B cell (primary cell): ENCODE measurements at regions not wholly inside any gene's neighbourhood (a gene's known extent, or its start where the extent isn't known, plus 50 kb on each side); places are given as distances from the start of the nearest gene placed in this dataset.
"Not testable (repeated sequence)": the region's sequence is repeated elsewhere in the genome, so short reads cannot be mapped to it uniquely, and the experiment has no call there.

Experiments
- ATAC-seq: fragments of 200-7000 bp; cut with Tn5 transposase; one replicate; pipeline ENCODE4 v1.10.0; 2021; ENCODE audit warnings: low read depth, mild to moderate bottlenecking, moderate number of reproducible peaks, moderate library complexity
- CTCF ChIA-PET: fragments of 350-600 bp; sonication (Branson Sonifier 250); formaldehyde crosslinking; loops from one replicate; lab custom pipeline; 2021; ENCODE audit warnings: antibody characterized with exemption, inconsistent platforms; lab: Charles Lee
- POLR2A ChIA-PET: fragments of 350-600 bp; sonication (Branson Sonifier 250); formaldehyde crosslinking; loops from one replicate; lab custom pipeline; 2021; ENCODE audit warnings: antibody characterized with exemption; lab: Charles Lee
- DNase-seq: peaks from one replicate; pipeline ENCODE4 v3.0.0; 2013
- H2AFZ ChIP-seq: 2 replicates; pipeline ENCODE4 v1.6.1; 2012; ENCODE audit warnings: mild to moderate bottlenecking, low read depth, low read length; ENCODE audit not compliant: insufficient read depth, poor library complexity, severe bottlenecking
- H3K27ac ChIP-seq, 2 donors: 1 replicate in 1 of 2; 2 replicates in 1 of 2; pipeline ENCODE4 v1.5.1; 2012 to 2013; ENCODE audit warnings: low read length in 2 of 2, mild to moderate bottlenecking in 2 of 2, moderate library complexity in 1 of 2
- H3K27me3 ChIP-seq, 4 experiments: fragments of 200-600 bp in 1 of 4; sonication (generic) in 1 of 4; replicated peaks in 1 of 4; 1 replicate in 2 of 4; 2 replicates in 2 of 4; pipeline versions ENCODE4 v1.6.1 to v1.7.0; 2013 to 2016; ENCODE audit warnings: low read length in 3 of 4, mild to moderate bottlenecking in 2 of 4, mixed read lengths in 1 of 4, moderate library complexity in 1 of 4; ENCODE audit not compliant: insufficient read depth in 4 of 4, control insufficient read depth in 3 of 4; ENCODE audit errors: control extremely low read depth in 1 of 4
- H3K36me3 ChIP-seq, 2 experiments: replicated peaks in 1 of 2; 1 replicate in 1 of 2; 2 replicates in 1 of 2; pipeline versions ENCODE4 v1.6.1 to v1.7.1; 2013; ENCODE audit warnings: low read length in 1 of 2; ENCODE audit not compliant: insufficient read depth in 2 of 2, control insufficient read depth in 1 of 2; ENCODE audit errors: control extremely low read depth in 1 of 2, extremely low read depth in 1 of 2
- H3K4me1 ChIP-seq, 2 donors: fragments of 200-600 bp in 1 of 2; sonication (generic) in 1 of 2; 1 replicate in 1 of 2; 2 replicates in 1 of 2; pipeline versions ENCODE4 v1.5.1 to v1.6.1; 2013 to 2017; ENCODE audit warnings: low read length in 2 of 2; ENCODE audit not compliant: control insufficient read depth in 2 of 2, insufficient read depth in 2 of 2
- H3K4me2 ChIP-seq: replicated peaks from 2 replicates; pipeline ENCODE3; 2012; ENCODE audit warnings: mild to moderate bottlenecking, low read depth, low read length; ENCODE audit not compliant: poor library complexity, severe bottlenecking
- H3K4me3 ChIP-seq, 5 experiments: fragments of 200-600 bp in 1 of 5; sonication (generic) in 1 of 5; 1 replicate in 3 of 5; 2 replicates in 2 of 5; pipeline versions ENCODE4 v1.5.1 to v1.7.0; 2011 to 2016; ENCODE audit warnings: low read length in 4 of 5, mild to moderate bottlenecking in 4 of 5, low read depth in 2 of 5, control low read depth in 1 of 5, moderate library complexity in 1 of 5; ENCODE audit not compliant: insufficient read depth in 1 of 5; ENCODE audit errors: control extremely low read depth in 1 of 5, extremely low read depth in 1 of 5
- H3K79me2 ChIP-seq: fragments of 200-600 bp; sonication (generic); one replicate; pipeline ENCODE4 v1.6.0; 2016; ENCODE audit warnings: low read length; ENCODE audit not compliant: control insufficient read depth, insufficient read depth
- H3K9ac ChIP-seq: fragments of 200-600 bp; sonication (generic); 2 replicates; pipeline ENCODE4 v1.6.1; 2017; ENCODE audit warnings: mild to moderate bottlenecking, low read length, moderate library complexity
- H3K9me3 ChIP-seq, 3 donors: one replicate each; pipeline versions ENCODE4 v1.6.1 to v1.7.1; 2013; ENCODE audit warnings: low read length in 2 of 3; ENCODE audit not compliant: control insufficient read depth in 2 of 3, insufficient read depth in 1 of 3; ENCODE audit errors: control extremely low read depth in 1 of 3
- H4K20me1 ChIP-seq: 2 replicates; pipeline ENCODE4 v1.6.0; 2012; ENCODE audit warnings: mild to moderate bottlenecking, low read length; ENCODE audit not compliant: insufficient read depth, control insufficient read depth, poor library complexity, severe bottlenecking
- H3K27ac Mint-ChIP-seq: one replicate; pipeline ENCODE4 v1.8.0; 2021; ENCODE audit warnings: mixed read lengths
- H3K27me3 Mint-ChIP-seq: one replicate; pipeline ENCODE4 v1.8.0; 2021; ENCODE audit warnings: mixed read lengths
- H3K4me1 Mint-ChIP-seq: one replicate; pipeline ENCODE4 v1.8.0; 2021; ENCODE audit warnings: mixed read lengths
- H3K4me3 Mint-ChIP-seq: one replicate; pipeline ENCODE4 v1.8.0; 2021; ENCODE audit warnings: mixed read lengths
- H3K9me3 Mint-ChIP-seq: one replicate; pipeline ENCODE4 v1.8.0; 2022; ENCODE audit warnings: mixed read lengths; ENCODE audit not compliant: insufficient read depth
- CTCF ChIP-seq: fragments of 200-600 bp; IDR thresholded peaks from one replicate; pipeline ENCODE4 v1.8.0; 2022; ENCODE audit warnings: antibody characterized with exemption, mild to moderate bottlenecking
- EZH2 ChIP-seq: IDR thresholded peaks from 2 replicates; pipeline ENCODE4 v1.6.1; 2012; ENCODE audit warnings: borderline replicate concordance, low read depth, mild to moderate bottlenecking, moderate library complexity, low read length; ENCODE audit not compliant: insufficient read depth, poor library complexity, severe bottlenecking
- WGBS: methylation state at CpG from one replicate; pipeline ENCODE4 v1.1.5; 2013; ENCODE audit warnings: missing lambda C conversion rate; ENCODE audit not compliant: insufficient coverage; 5-methylcytosine and 5-hydroxymethylcytosine counted together
- intact Hi-C: fragments of 100-400 bp; cut with micrococcal nuclease; formaldehyde crosslinking; loops from one replicate; pipeline ENCODE4 v1.10.0; 2022

DNA sequence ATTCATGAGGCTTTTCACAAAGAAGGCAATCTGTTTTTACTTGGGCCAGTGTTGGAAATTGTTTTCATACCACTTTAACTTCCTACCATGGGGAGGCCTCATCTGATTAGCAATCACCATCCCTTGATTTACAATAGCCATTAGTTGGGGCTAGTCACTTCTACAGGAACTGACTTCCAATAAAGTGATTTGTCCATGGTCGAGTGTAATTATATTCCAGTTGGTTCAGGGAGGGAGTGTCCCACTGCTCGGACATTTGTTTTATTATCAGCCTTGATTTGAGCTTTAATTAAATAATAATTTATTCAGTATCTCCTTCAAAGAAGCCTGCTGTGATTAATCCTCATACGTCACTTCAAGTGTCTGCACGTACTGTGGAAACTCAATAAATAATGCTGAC is 233.9 kb upstream of the CNTNAP5 start:
- no peak for ATAC-seq
- Histone ChIP-seq H3K4me3 (no peak overlapping the region), H3K4me2 (no peak overlapping the region), H3K79me2 (no peaks in the 10 kb centered on the region), H3K27ac (no peak overlapping the region), H3K27me3 (no peaks in the 10 kb centered on the region), H3K4me1 (no peaks in the 10 kb centered on the region), H3K9ac (no peak overlapping the region), H2AFZ (no peak overlapping the region), H4K20me1 (no peaks in the 10 kb centered on the region), H3K36me3 (no peaks in the 10 kb centered on the region), H3K9me3 (no peaks in the 10 kb centered on the region)
- Mint-ChIP-seq H3K27me3 (no peaks in the 10 kb centered on the region), H3K27ac (no peak overlapping the region), H3K4me1 (no peaks in the 10 kb centered on the region), H3K4me3 (no peak overlapping the region), H3K9me3 (peaks cover 2% of the 10 kb centered on the region)
- TF ChIP-seq EZH2 (no peak), CTCF (no peak)
- POLR2A ChIA-PET = no interaction called here
- no peak for DNase-seq
- CTCF ChIA-PET = no interaction called here
- intact Hi-C loops = no loop called here
- no CpG with 5 or more reads among the region's 4 CpGs for WGBS

DNA sequence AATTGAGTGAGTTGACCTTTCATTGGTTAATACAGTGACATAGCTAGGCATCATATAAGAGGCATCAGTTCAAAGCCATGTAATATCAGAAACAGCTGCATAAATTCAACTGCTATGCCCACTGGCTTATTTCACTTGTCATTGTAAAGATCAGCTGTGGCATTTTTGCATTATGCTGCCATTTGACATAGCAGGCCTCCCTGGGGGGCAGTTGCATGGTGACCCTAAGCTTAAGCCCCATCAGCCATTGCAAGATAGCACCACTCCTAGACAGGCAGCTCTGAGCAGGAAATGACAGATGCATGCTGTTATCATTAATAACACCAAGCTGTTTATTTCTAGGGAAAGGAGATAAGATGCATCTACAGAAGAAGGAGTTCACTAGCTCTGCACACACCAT is 233.4 kb upstream of the CNTNAP5 start:
- intact Hi-C loops = no loop called here
- Histone ChIP-seq H3K4me3 (no peak overlapping the region), H3K9ac (no peak overlapping the region), H3K9me3 (no peaks in the 10 kb centered on the region), H3K4me2 (no peak overlapping the region), H3K79me2 (no peaks in the 10 kb centered on the region), H3K36me3 (no peaks in the 10 kb centered on the region), H4K20me1 (no peaks in the 10 kb centered on the region), H2AFZ (no peak overlapping the region), H3K27ac (no peak overlapping the region), H3K27me3 (no peaks in the 10 kb centered on the region), H3K4me1 (no peaks in the 10 kb centered on the region)
- Mint-ChIP-seq H3K9me3 (peaks cover 2% of the 10 kb centered on the region), H3K4me3 (no peak overlapping the region), H3K4me1 (no peaks in the 10 kb centered on the region), H3K27ac (no peak overlapping the region), H3K27me3 (no peaks in the 10 kb centered on the region)
- ATAC-seq = no peak
- ChIA-PET CTCF (no interaction called here), POLR2A (no interaction called here)
- no peak for DNase-seq
- TF ChIP-seq CTCF (no peak), EZH2 (no peak)

GRCh38 chr2:123804126-123804525 is 221.0 kb upstream of the CNTNAP5 start:
- H4K20me1 ChIP-seq, H3K4me3 Mint-ChIP-seq, CTCF ChIA-PET, H3K4me2 ChIP-seq, H3K9ac ChIP-seq, H3K4me1 ChIP-seq, H3K4me1 Mint-ChIP-seq, H3K27ac Mint-ChIP-seq, DNase-seq, ATAC-seq, H3K27me3 ChIP-seq, intact Hi-C loops, H3K4me3 ChIP-seq, H3K79me2 ChIP-seq, H3K27me3 Mint-ChIP-seq, H3K36me3 ChIP-seq, H2AFZ ChIP-seq, POLR2A ChIA-PET, H3K27ac ChIP-seq: not testable (repeated sequence)
- WGBS = 90% methylated on average over 6 of the region's 6 CpGs
- peaks cover 0 to 21% (median 2%) of the 10 kb centered on the region in 3 donors for H3K9me3 ChIP-seq
- peaks cover 12% of the 10 kb centered on the region for H3K9me3 Mint-ChIP-seq
